Omental fat pad (tissue), 3 donors: ENCODE measurements at regions not wholly inside any gene's neighbourhood (a gene's known extent, or its start where the extent isn't known, plus 50 kb on each side); places are given as distances from the start of the nearest gene placed in this dataset.

ENCODE experiments used
- ATAC-seq: fragments of 150-250 bp; one replicate; pipeline ENCODE4 v1.9.1; 2016; ENCODE audit warnings: mild to moderate bottlenecking, moderate library complexity; ENCODE audit not compliant: low FRiP score
- DNase-seq: peaks from one replicate; pipeline ENCODE4 v3.0.0-alpha.2; 2019; ENCODE audit warnings: low spot score
- CTCF ChIP-seq, 3 donors: fragments of 450-650 bp; IDR thresholded peaks; one replicate each; pipeline ENCODE4 v1.5.1; 2016 to 2017; ENCODE audit warnings: antibody characterized with exemption in 3 of 3, mild to moderate bottlenecking in 3 of 3, moderate library complexity in 2 of 3

GRCh38 chr18:68623342-68623741 lies 91.6 kb downstream of the TMX3 start:
- DNase-seq (no peak), ATAC-seq (no peak)
- TF ChIP-seq CTCF (IDR thresholded peaks at IDR 0.05): no peak

- ATAC-seq (no peak), DNase-seq (no peak)
- TF ChIP-seq CTCF (IDR thresholded peaks at IDR 0.05): no peak
Observed at GRCh38 chr18:68611311-68611710, 103.6 kb downstream of the TMX3 start.

GRCh38 chr18:68608851-68609490 lies 105.9 kb downstream of the TMX3 start:
- TF ChIP-seq CTCF (IDR thresholded peaks at IDR 0.05): no peak
- ATAC-seq: no peak
- DNase-seq: no peak

- ATAC-seq (no peak), DNase-seq (no peak)
- no peak for TF ChIP-seq CTCF (IDR thresholded peaks at IDR 0.05)
Observed at GRCh38 chr18:68607852-68608251, 107.1 kb downstream of the TMX3 start.

GRCh38 chr18:68604256-68604655 lies 110.7 kb downstream of the TMX3 start:
- ATAC-seq: no peak
- no peak for DNase-seq
- no peak for TF ChIP-seq CTCF (IDR thresholded peaks at IDR 0.05)

- no peak for TF ChIP-seq CTCF (IDR thresholded peaks at IDR 0.05)
- ATAC-seq: no peak
Observed at GRCh38 chr18:68596016-68596415, 118.9 kb downstream of the TMX3 start.

GRCh38 chr18:68588169-68588568 lies 126.7 kb downstream of the TMX3 start:
- ATAC-seq (no peak), DNase-seq (no peak)
- TF ChIP-seq CTCF (IDR thresholded peaks at IDR 0.05): no peak

More at GRCh38 chr18:68596016-68596415, 118.9 kb downstream of the TMX3 start:
- no peak for DNase-seq
